ENCODE measurements at regions not wholly inside any gene's neighbourhood (a gene's known extent, or its start where the extent isn't known, plus 50 kb on each side); places are given as distances from the start of the nearest gene placed in this dataset.

DNA sequence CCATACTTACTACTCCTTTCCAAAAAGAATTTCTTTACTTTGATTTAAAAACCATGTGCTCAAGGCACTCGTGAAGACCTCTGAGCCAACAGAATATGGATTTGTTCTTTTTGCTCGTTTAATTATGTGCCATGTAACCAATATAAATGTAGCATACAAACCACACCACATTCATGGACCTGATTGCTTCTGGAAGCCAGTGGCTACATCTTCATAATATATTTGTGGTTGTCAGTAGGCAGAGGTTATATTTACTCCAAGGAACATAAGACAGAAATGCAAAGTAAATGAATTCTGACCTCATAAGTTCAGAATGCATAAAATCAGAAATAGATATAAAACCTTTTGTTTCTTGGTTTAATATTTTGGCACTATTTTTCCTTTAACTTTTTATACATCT is 373.0 kb downstream of the HDGFL1 start:
- Histone ChIP-seq H3K4me1 (ENCODE audit: control insufficient read depth in 2 of 3, insufficient read depth in 2 of 3, low read depth in 1 of 3, low read length in 3 of 3) (no peaks in the 10 kb centered on the region), H3K9me3 (ENCODE audit: control insufficient read depth in 2 of 3, insufficient read depth in 1 of 3, low read length in 3 of 3) (no peaks in the 10 kb centered on the region), H3K36me3 (ENCODE audit: control insufficient read depth in 2 of 3, insufficient read depth in 3 of 3, low read length in 3 of 3) (no peaks in the 10 kb centered on the region), H3K27ac (ENCODE audit: low read depth in 2 of 2, low read length in 2 of 2) (no peak overlapping the region), H3K4me3 (ENCODE audit: low read length in 3 of 3) (no peak overlapping the region), H3K27me3 (ENCODE audit: control insufficient read depth, insufficient read depth, low read length) (no peaks in the 10 kb centered on the region), H3K9ac (ENCODE audit: low read length in 3 of 3) (no peak overlapping the region)
- FAIRE-seq, result no peak
- no peak for DNase-seq
- TF ChIP-seq, protein P1, sequence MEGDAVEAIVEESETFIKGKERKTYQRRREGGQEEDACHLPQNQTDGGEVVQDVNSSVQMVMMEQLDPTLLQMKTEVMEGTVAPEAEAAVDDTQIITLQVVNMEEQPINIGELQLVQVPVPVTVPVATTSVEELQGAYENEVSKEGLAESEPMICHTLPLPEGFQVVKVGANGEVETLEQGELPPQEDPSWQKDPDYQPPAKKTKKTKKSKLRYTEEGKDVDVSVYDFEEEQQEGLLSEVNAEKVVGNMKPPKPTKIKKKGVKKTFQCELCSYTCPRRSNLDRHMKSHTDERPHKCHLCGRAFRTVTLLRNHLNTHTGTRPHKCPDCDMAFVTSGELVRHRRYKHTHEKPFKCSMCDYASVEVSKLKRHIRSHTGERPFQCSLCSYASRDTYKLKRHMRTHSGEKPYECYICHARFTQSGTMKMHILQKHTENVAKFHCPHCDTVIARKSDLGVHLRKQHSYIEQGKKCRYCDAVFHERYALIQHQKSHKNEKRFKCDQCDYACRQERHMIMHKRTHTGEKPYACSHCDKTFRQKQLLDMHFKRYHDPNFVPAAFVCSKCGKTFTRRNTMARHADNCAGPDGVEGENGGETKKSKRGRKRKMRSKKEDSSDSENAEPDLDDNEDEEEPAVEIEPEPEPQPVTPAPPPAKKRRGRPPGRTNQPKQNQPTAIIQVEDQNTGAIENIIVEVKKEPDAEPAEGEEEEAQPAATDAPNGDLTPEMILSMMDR (IDR thresholded peaks at IDR 0.05; ENCODE audit: borderline replicate concordance, extremely low read depth, insufficient read depth), result no peak
- intact Hi-C loops (cut with DNase I), result no loop called here

DNA sequence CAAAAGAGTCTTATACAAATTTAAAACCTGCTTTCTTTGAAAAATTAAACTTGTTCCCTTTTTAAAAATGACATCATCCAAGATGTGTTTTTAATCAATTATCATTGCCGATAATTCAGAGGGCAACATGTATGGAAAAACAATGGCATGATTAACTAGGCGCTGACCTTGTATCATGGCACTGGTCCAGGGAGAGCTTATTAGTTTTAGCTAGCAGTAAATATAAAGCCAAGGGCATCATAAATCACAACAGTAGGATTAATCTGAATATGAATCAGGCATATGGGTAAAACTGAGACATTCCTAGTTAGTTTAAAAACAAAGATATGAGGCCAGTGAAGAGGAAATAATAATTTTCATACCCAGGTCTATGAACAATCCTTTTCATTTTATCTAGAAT is 374.0 kb downstream of the HDGFL1 start:
- intact Hi-C loops (cut with DNase I), result no loop called here
- H3K4me1 ChIP-seq (ENCODE audit: control insufficient read depth in 2 of 3, insufficient read depth in 2 of 3, low read depth in 1 of 3, low read length in 3 of 3), result no peaks in the 10 kb centered on the region
- DNase-seq (no peak), FAIRE-seq (no peak)
- no peaks in the 10 kb centered on the region for H3K36me3 ChIP-seq (ENCODE audit: control insufficient read depth in 2 of 3, insufficient read depth in 3 of 3, low read length in 3 of 3)
- H3K27ac ChIP-seq (ENCODE audit: low read depth in 2 of 2, low read length in 2 of 2), result no peak overlapping the region
- no peaks in the 10 kb centered on the region for H3K9me3 ChIP-seq (ENCODE audit: control insufficient read depth in 2 of 3, insufficient read depth in 1 of 3, low read length in 3 of 3)
- H3K9ac ChIP-seq (ENCODE audit: low read length in 3 of 3), result no peak overlapping the region
- TF ChIP-seq, protein P1 (IDR thresholded peaks at IDR 0.05; ENCODE audit: borderline replicate concordance, extremely low read depth, insufficient read depth), result no peak
- H3K27me3 ChIP-seq (ENCODE audit: control insufficient read depth, insufficient read depth, low read length), result no peaks in the 10 kb centered on the region
- H3K4me3 ChIP-seq (ENCODE audit: low read length in 3 of 3), result no peak overlapping the region

DNA sequence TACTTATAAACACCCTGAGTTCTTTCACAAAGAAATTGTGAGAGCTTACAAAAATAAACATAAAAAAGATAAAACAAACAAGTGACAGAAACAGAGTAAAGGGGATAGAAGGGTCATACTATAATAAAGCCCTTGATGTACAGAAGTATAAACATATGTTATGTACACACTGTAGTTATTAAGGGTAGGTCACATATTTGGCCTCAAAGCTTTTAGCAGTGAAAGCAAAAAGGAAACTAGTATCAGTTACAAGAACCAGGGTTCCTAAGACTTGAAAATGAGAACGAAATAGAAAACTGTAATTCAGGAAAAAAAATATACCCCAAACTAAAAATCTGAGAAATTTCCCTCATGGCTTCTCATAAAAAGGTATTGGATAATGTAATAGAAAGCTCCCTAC is 380.6 kb downstream of the HDGFL1 start:
- no peak for FAIRE-seq

More for the DNA sequence above, 380.6 kb downstream of the HDGFL1 start:
- Histone ChIP-seq H3K27me3 (ENCODE audit: control insufficient read depth, insufficient read depth, low read length) (no peaks in the 10 kb centered on the region), H3K36me3 (ENCODE audit: control insufficient read depth in 2 of 3, insufficient read depth in 3 of 3, low read length in 3 of 3) (no peaks in the 10 kb centered on the region), H3K9me3 (ENCODE audit: control insufficient read depth in 2 of 3, insufficient read depth in 1 of 3, low read length in 3 of 3) (no peaks in the 10 kb centered on the region), H3K4me3 (ENCODE audit: low read length in 3 of 3) (no peak overlapping the region), H3K4me1 (ENCODE audit: control insufficient read depth in 2 of 3, insufficient read depth in 2 of 3, low read depth in 1 of 3, low read length in 3 of 3) (peaks cover 0 to under 1% (median 0%) of the 10 kb centered on the region in 3 donors), H3K27ac (ENCODE audit: low read depth in 2 of 2, low read length in 2 of 2) (no peak overlapping the region), H3K9ac (ENCODE audit: low read length in 3 of 3) (no peak overlapping the region)
- DNase-seq, result peak in 1 of 5 donors; percentile 42
- TF ChIP-seq, protein P1 (IDR thresholded peaks at IDR 0.05; ENCODE audit: borderline replicate concordance, extremely low read depth, insufficient read depth), result no peak
- intact Hi-C loops (cut with DNase I), result no loop called here
